Effector memory CD4-positive, alpha-beta T cell (primary cell): ENCODE measurements at regions not wholly inside any gene's neighbourhood (a gene's known extent, or its start where the extent isn't known, plus 50 kb on each side); places are given as distances from the start of the nearest gene placed in this dataset.

Source experiments
- DNase-seq, 3 donors: peaks; one replicate each; pipeline ENCODE4 v3.0.0-alpha.2; 2020
- H3K27ac ChIP-seq: 2 replicates; pipeline ENCODE4 v1.7.0; 2013; ENCODE audit warnings: mild to moderate bottlenecking, low read length, moderate library complexity; ENCODE audit not compliant: insufficient read depth, poor library complexity, severe bottlenecking
- H3K27me3 ChIP-seq: replicated peaks from 2 replicates; pipeline ENCODE4 v1.7.0; 2013; ENCODE audit warnings: mild to moderate bottlenecking, low read length; ENCODE audit not compliant: insufficient read depth, control insufficient read depth, poor library complexity, severe bottlenecking
- H3K36me3 ChIP-seq: 2 replicates; pipeline ENCODE4 v1.7.0; 2013; ENCODE audit warnings: mild to moderate bottlenecking, low read length, moderate library complexity; ENCODE audit not compliant: control insufficient read depth, insufficient read depth
- H3K4me1 ChIP-seq: 2 replicates; pipeline ENCODE4 v1.7.0; 2013; ENCODE audit warnings: low read length, mild to moderate bottlenecking; ENCODE audit not compliant: control insufficient read depth, insufficient read depth, poor library complexity, severe bottlenecking
- H3K4me3 ChIP-seq: 2 replicates; pipeline ENCODE4 v1.7.0; 2013; ENCODE audit warnings: low read length, low read depth, mild to moderate bottlenecking; ENCODE audit not compliant: insufficient read depth, poor library complexity, severe bottlenecking
- H3K9me3 ChIP-seq: 2 replicates; pipeline ENCODE4 v1.7.0; 2013; ENCODE audit warnings: mild to moderate bottlenecking, low read length, moderate library complexity; ENCODE audit not compliant: control insufficient read depth

- no peaks in the 10 kb centered on the region for H3K4me1 ChIP-seq
- no peak overlapping the region for H3K4me3 ChIP-seq
- H3K27ac ChIP-seq = no peak overlapping the region
- H3K27me3 ChIP-seq = no peaks in the 10 kb centered on the region
- H3K36me3 ChIP-seq = no peaks in the 10 kb centered on the region
- no peaks in the 10 kb centered on the region for H3K9me3 ChIP-seq
- no peak for DNase-seq
Observed at GRCh38 chr6:132933090-132933489, 118.7 kb downstream of the RPS12 start.

GRCh38 chr6:132934496-132934895 lies 120.1 kb downstream of the RPS12 start:
- H3K9me3 ChIP-seq = no peaks in the 10 kb centered on the region
- no peaks in the 10 kb centered on the region for H3K36me3 ChIP-seq
- H3K4me1 ChIP-seq = no peaks in the 10 kb centered on the region
- no peak overlapping the region for H3K27ac ChIP-seq
- no peaks in the 10 kb centered on the region for H3K27me3 ChIP-seq
- DNase-seq = no peak
- no peak overlapping the region for H3K4me3 ChIP-seq

- no peak overlapping the region for H3K27ac ChIP-seq
- H3K27me3 ChIP-seq = no peaks in the 10 kb centered on the region
- H3K9me3 ChIP-seq = no peaks in the 10 kb centered on the region
- no peaks in the 10 kb centered on the region for H3K36me3 ChIP-seq
- no peak for DNase-seq
- no peaks in the 10 kb centered on the region for H3K4me1 ChIP-seq
- H3K4me3 ChIP-seq = no peak overlapping the region
Observed at GRCh38 chr6:132936646-132937045, 122.3 kb downstream of the RPS12 start.

GRCh38 chr6:132937466-132937906 lies 123.1 kb downstream of the RPS12 start:
- no peak overlapping the region for H3K27ac ChIP-seq
- H3K27me3 ChIP-seq = no peaks in the 10 kb centered on the region
- no peak overlapping the region for H3K4me3 ChIP-seq
- no peaks in the 10 kb centered on the region for H3K4me1 ChIP-seq
- DNase-seq = no peak
- H3K36me3 ChIP-seq = no peaks in the 10 kb centered on the region
- no peaks in the 10 kb centered on the region for H3K9me3 ChIP-seq

- H3K4me1 ChIP-seq = no peaks in the 10 kb centered on the region
- no peaks in the 10 kb centered on the region for H3K27me3 ChIP-seq
- H3K9me3 ChIP-seq = no peaks in the 10 kb centered on the region
- no peaks in the 10 kb centered on the region for H3K36me3 ChIP-seq
- DNase-seq = no peak
- H3K4me3 ChIP-seq = no peak overlapping the region
- no peak overlapping the region for H3K27ac ChIP-seq
Observed at GRCh38 chr6:132948889-132949288, 134.5 kb downstream of the RPS12 start.

- Histone ChIP-seq H3K36me3 (no peaks in the 10 kb centered on the region), H3K4me1 (no peaks in the 10 kb centered on the region), H3K9me3 (no peaks in the 10 kb centered on the region), H3K27ac (no peak overlapping the region), H3K4me3 (no peak overlapping the region), H3K27me3 (no peaks in the 10 kb centered on the region)
- DNase-seq = no peak
Observed at GRCh38 chr6:132950566-132950965, 136.2 kb downstream of the RPS12 start.

GRCh38 chr6:132952031-132952867 lies 137.9 kb downstream of the RPS12 start:
- no peaks in the 10 kb centered on the region for H3K4me1 ChIP-seq
- H3K36me3 ChIP-seq = no peaks in the 10 kb centered on the region
- no peak for DNase-seq
- H3K27me3 ChIP-seq = no peaks in the 10 kb centered on the region
- H3K9me3 ChIP-seq = no peaks in the 10 kb centered on the region
- H3K27ac ChIP-seq = no peak overlapping the region
- H3K4me3 ChIP-seq = no peak overlapping the region

- Histone ChIP-seq H3K9me3 (no peaks in the 10 kb centered on the region), H3K4me3 (no peak overlapping the region), H3K27me3 (no peaks in the 10 kb centered on the region), H3K27ac (no peak overlapping the region), H3K36me3 (no peaks in the 10 kb centered on the region), H3K4me1 (no peaks in the 10 kb centered on the region)
- no peak for DNase-seq
Observed at GRCh38 chr6:132952986-132953385, 138.6 kb downstream of the RPS12 start.

GRCh38 chr6:132954222-132954621 lies 139.9 kb downstream of the RPS12 start:
- H3K27me3 ChIP-seq = no peaks in the 10 kb centered on the region
- DNase-seq = no peak
- no peak overlapping the region for H3K27ac ChIP-seq

GRCh38 chr6:132954936-132955335 lies 140.6 kb downstream of the RPS12 start:
- no peak overlapping the region for H3K4me3 ChIP-seq
- H3K36me3 ChIP-seq = no peaks in the 10 kb centered on the region
- H3K27me3 ChIP-seq = no peaks in the 10 kb centered on the region
- DNase-seq = no peak
- H3K27ac ChIP-seq = no peak overlapping the region
- no peaks in the 10 kb centered on the region for H3K9me3 ChIP-seq
- H3K4me1 ChIP-seq = no peaks in the 10 kb centered on the region

More at GRCh38 chr6:132954222-132954621, 139.9 kb downstream of the RPS12 start:
- Histone ChIP-seq H3K9me3 (no peaks in the 10 kb centered on the region), H3K4me3 (no peak overlapping the region), H3K36me3 (no peaks in the 10 kb centered on the region), H3K4me1 (no peaks in the 10 kb centered on the region)
